Body of pancreas (tissue), 4 donors: ENCODE measurements at regions not wholly inside any gene's neighbourhood (a gene's known extent, or its start where the extent isn't known, plus 50 kb on each side); places are given as distances from the start of the nearest gene placed in this dataset.

Source experiments
- POLR2A ChIP-seq, 3 donors: fragments of 450-650 bp; IDR thresholded peaks; one replicate each; pipeline ENCODE4 v1.6.1; 2016; ENCODE audit warnings: antibody characterized with exemption in 3 of 3, mild to moderate bottlenecking in 2 of 3
- TF ChIP-seq, protein P1 (sequence below), 7 experiments: fragments of 450-650 bp in 4 of 7; fragments of 200-600 bp in 3 of 7; sonication (generic) in 3 of 7; IDR thresholded peaks; one replicate each; pipeline ENCODE4 v1.5.1; 2016 to 2019; ENCODE audit warnings: antibody characterized with exemption in 7 of 7

- TF ChIP-seq, protein P1, sequence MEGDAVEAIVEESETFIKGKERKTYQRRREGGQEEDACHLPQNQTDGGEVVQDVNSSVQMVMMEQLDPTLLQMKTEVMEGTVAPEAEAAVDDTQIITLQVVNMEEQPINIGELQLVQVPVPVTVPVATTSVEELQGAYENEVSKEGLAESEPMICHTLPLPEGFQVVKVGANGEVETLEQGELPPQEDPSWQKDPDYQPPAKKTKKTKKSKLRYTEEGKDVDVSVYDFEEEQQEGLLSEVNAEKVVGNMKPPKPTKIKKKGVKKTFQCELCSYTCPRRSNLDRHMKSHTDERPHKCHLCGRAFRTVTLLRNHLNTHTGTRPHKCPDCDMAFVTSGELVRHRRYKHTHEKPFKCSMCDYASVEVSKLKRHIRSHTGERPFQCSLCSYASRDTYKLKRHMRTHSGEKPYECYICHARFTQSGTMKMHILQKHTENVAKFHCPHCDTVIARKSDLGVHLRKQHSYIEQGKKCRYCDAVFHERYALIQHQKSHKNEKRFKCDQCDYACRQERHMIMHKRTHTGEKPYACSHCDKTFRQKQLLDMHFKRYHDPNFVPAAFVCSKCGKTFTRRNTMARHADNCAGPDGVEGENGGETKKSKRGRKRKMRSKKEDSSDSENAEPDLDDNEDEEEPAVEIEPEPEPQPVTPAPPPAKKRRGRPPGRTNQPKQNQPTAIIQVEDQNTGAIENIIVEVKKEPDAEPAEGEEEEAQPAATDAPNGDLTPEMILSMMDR (IDR thresholded peaks at IDR 0.05), result no peak
- TF ChIP-seq POLR2A (IDR thresholded peaks at IDR 0.05), result no peak
Measured at GRCh38 chr2:103401621-103402020, 639.8 kb downstream of the TMEM182 start.
